HG02642 (cell line): ENCODE measurements at regions not wholly inside any gene's neighbourhood (a gene's known extent, or its start where the extent isn't known, plus 50 kb on each side); places are given as distances from the start of the nearest gene placed in this dataset.

Experiments
- ATAC-seq: cut with Tn5 transposase; IDR thresholded peaks from one replicate; pipeline ENCODE4 v1.9.1; 2021; ENCODE audit warnings: mild to moderate bottlenecking; ENCODE audit not compliant: unreplicated experiment, poor library complexity

DNA sequence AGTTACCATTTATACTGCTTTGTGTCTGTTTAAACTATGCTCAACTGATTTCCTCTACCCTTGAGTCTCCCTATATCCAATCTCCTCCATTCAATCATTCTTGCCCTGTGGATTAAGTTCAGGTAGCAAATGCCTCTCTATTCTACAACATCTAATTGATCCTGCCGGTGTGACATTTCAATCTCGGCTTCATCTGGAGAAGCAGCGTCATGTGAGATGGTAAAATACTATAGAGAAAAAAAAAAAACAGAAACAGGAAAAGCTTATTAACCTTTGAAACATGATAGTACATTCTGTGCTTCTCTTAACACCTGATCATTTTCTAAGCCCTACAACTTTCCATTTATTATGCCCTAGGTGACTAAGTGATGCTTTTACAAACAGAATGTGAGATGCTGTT is 89.4 kb downstream of the KCTD12 start:
- no peak for ATAC-seq

DNA sequence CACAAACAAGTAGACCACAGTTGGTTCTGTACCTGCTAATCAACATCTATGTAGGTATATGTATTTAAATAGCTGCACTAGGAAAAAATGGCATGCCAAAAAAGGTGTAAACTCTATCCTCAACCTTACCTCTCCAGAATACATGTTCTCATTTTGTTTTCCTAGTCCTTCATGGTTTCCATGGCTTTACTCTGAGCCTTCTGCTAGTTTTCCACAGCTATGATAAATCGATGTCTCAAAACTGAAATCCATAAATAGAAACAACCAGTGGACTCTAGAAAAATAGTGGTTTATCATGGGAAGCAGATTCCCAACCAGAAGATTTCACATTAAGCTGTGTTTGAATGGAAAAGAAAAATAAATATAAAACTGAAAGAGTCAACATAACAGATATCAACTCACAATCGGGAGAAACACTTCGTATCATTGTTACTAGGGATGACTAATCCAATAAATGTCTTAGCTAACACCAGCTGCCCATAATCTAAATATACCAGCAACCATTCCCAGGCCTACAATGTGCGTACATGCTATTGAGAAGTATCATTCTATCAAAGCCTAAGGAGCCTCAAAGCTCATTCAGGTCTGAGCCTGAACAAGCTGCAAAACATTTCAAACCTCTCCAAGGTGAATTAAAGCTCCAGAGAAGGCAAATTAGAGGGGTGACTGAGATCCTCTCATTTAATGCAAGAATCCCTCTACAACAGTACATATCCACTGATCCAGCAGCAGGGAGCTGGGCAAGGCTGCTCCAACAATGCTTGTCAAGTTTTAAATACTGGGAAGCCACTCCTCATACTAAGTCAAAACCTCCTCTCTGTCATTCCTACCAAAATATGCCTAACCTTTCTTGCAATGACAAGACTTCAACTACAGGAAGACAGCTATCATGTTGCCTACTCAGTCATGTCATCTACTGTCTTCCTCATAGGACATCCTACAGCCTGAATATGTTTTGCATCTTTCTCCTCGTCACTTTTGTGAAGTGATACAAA is 90.2 kb downstream of the KCTD12 start:
- no peak for ATAC-seq

DNA sequence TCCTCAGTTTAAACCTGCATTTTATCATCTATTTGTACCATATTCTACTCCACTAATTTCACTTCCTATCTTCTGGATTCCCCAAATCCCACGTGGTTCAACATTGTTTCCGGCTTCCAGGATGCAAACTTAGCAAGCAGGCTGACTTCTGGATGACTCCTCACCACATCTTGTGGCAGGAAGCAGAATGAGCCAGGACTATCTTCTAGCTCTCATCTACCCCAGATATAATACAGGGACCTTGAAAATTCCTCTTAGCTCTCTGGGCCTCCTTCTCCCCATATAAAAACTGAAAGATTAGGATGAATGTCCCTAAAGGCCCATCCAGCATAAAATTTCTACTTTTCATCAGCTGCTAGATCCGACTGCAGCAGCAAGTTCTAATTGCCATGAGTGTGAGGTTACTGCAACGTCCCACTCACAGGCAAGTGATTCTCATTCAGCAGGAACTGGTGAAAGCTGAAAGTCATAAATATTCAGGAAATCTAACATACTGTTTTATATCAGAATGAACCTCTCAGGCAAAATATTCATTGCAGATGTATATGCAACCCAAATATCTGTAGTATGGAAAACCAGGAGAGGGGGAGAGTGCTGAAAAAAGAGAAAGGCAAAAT is 93.4 kb downstream of the KCTD12 start:
- no peak for ATAC-seq

DNA sequence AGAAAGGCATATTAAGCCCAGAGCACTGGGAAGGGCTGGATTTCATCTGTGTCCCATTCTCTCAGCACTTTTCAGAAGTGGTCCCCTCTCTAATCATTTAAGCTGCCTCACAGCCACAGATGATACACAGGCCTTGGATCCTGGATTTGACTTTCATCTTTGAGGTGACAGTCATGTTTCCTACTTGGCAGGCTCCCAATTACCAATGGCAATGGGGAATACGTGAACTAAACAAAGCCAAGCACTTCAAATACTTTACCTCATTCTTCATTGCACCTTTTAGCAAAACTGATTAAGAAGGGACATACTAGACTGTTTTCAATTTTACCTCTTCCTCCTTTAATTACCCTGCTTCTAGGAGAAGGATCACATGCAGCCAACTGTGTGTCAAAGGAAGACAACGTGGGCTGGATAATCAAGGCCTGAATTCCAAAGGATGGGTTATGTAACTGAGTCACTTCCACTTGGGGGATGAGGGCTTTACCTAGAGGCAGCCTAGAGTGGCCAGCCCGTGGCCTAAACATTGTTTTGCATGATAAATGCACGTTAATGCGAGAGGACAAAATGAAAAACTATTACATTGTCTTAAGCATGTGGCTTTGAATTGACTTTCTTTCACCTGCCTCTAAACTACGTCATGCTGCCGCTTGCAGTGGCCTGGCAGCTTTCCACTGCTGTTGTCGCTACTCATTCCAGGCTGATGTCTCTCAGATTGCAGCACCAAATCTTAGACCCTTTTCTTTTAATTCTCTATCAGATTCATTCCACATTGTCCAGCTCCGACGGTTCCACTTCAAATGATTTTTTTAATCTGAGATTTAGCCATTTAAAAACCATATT is 95.0 kb downstream of the KCTD12 start:
- no peak for ATAC-seq

DNA sequence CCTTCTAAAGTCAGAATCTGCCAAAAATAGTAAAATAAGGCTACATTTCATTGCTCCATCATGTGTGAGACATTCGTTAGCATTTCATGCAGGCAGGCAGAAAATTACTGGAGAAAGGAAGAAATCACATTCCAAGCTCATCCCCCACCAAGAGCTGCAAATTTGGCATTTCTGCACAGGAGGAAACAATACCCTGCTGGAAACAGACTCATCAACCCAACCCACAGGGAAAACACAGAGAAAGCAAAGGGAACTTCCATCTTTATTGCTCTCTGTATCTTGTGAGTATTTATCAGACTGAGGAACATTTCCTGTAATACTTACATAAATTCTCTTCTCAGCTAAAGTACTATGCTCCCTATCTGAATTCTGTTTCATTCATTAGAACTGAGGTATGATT is 95.7 kb downstream of the KCTD12 start:
- ATAC-seq: no peak

DNA sequence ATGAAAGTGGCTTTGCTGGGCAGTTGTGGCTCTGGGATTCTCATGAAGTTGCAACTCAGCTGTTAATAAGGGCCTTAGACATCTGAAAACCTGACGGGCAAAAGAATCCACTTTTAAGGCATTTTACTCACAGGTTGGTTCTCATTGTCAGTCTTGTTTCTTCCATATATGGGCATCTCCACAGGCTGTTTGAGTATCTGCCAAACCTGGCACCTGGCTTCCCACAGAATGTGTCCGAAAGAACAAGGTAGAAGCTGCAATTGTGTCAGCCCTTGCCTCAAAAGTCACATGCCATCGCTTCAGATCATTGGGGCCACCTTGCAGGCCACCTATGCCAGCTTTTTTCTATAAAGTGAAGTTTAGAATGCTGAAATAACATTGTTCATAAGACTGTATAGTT is 102.4 kb downstream of the KCTD12 start:
- no peak for ATAC-seq

DNA sequence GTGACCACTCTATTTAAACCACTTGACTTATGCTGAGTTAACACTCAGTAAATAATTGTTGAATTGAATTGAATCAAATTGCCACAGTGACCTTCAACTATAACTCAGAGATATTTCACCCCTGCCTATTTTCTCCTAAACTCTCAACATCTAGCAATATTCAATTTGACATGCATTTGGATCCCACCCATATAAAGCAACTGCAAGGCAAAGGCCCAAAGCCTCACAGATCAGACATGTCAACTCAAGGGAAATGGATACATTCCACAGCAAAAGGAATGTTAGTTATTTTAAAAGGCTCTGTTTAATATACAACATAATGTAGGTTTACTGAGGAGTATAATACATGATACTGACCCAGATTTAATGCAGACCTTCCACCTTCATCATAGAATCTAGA is 107.4 kb downstream of the KCTD12 start:
- no peak for ATAC-seq

DNA sequence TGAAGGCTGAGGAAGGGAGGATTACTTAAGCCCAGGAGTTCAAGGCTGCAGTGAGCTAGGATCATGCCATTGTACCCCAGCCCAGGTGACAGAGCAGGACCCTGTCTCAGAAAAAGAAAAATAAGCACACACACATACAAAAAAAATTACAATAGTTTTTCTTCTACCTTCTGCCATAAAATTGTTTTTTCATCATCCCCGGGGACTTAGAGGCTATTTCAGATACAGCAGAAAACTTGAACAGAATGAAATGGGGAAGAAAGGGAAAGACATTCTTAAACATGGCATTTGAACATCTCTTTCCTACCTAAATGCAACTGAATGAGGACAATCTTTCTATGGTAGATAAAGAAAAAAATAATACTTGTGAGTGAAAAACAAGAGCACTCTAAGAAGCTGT is 109.1 kb downstream of the KCTD12 start:
- ATAC-seq: no peak

DNA sequence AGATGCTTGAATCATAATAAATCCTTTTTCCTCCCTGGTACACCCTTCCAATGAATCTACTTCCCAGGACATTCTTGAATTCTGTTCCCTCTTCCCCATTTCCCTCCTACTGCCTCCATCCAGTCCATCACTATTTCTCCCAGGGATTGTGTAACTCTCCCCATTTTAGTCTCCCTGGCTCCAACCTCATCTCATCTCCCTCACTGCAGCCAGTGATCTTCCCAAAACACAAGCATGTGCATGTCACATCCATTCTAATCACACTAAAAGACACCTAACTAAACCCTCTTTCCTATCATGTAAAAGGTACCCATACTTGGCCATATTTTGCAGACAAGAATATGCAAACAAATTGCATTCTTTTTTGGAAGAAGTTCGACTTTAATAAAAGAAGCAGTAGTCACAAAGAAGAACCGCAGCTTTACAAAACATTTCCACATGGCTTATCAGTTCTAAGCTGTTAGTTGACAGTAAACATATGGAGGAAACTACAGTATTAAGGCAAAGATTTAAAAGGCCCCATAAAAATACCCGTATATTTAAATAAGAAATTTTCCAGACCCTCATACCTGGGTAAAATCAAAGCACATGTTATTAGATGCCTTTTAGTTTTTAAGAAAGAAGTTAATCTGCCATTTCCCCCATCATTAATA is 111.0 kb downstream of the KCTD12 start:
- ATAC-seq: no peak

DNA sequence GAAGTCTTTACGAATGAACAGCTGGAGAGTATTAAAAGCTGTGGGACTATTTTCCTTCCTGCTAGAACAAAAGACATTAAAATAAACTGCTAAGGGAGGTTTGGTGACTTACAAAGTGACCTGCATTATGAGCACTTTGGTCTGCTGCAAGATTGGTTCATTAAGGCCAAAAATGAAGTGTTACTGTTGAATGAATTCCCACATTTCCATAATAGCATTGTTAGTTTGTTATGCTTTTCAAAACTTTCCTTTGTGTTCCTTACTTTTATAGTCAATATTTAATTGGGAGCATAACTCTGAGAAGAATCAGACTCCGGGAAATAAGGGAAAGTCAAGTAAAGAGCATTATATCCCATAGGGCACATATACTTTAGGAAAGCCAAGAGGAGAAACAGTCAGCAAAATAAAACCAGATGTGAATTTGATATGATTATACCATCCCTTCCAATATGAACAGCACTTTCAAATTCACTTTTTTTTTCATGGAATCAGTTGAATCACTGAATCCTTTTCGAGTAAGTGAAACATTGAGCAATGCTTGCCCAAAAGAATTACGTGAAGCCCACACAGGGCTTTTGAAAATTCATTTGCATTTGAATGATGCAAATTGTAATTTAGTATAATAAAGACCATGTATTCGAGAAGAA is 112.6 kb downstream of the KCTD12 start:
- no peak for ATAC-seq

DNA sequence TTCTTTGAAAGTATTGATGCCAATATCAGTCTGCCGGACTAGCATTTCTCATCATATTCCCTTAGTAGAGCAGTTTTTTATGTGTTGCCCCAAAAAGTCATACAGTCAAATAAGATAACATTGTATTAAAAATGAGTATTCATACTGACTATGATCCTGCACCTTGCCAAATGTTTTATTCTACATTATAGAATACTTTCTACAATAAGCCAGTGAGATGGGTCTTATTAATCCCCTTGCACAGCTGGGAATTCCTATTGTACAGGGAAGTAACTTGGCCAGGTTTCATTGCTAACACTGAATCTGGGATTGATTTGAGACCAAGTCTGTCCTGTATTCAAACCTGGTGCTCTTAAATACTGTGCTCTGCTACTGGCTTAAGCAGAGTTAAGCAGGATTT is 114.0 kb downstream of the KCTD12 start:
- ATAC-seq: no peak

DNA sequence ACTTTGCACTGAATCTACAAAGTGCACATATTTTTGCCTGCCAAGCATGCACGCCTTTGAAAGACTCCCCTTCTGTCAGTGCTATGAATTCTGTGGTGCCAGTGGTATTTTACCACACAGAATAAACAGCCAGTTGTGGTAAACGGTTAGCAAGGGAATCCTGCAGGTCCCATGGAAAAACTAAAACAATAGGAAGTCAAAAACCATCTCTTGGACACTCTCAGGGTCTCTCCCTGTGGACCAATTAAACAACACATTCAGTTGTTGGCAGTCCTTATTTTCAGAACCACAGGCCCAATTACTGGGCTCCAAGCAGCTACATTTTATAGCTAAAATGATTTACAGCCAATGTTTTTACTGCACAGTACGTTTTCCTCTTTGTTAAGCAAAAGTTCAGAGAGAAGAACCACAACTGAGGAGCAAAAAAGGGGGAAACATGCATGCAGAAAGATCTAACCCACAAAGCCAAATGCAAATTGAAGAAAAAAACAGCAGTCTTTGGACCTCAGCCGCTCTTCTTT is 116.9 kb downstream of the KCTD12 start:
- ATAC-seq: no peak

DNA sequence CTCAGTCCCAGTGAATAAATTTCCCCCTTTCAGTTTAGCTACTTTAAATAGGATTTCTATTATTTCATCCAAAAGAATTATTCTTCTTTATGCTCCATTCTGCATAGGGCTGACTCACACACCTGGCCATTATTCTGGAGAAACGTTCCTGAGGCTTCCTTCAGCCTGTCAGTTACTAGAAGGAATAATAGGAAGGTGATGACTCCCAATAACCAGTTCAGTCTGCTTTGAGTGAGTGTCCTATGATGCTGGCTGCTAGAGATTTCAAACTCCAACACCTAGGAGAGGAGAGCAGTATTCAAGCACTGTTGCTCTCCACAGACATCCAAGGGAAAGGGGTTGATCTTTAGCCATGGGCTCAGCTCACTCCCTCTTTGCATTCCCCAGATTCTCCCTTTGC is 117.8 kb downstream of the KCTD12 start:
- ATAC-seq: no peak

DNA sequence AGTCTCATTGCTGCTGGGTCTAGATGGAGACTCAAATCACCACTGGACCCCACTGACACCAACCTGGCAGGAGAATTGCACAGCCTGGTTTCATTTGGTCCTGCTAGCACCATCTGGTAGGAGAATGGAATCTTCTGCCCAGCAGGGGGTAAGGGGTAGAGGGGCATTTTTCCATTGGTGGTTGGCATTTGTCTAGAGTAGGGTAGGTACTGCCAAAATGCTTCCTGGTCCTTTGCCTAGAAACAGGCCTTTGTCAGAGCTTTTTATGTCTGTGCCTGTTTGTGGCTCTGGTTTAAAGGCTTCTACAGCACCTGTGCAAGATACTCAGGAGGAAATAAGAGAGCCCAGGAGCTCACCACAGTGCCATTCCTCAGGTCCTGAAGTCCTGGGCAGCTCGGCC is 121.3 kb downstream of the KCTD12 start:
- ATAC-seq: no peak

DNA sequence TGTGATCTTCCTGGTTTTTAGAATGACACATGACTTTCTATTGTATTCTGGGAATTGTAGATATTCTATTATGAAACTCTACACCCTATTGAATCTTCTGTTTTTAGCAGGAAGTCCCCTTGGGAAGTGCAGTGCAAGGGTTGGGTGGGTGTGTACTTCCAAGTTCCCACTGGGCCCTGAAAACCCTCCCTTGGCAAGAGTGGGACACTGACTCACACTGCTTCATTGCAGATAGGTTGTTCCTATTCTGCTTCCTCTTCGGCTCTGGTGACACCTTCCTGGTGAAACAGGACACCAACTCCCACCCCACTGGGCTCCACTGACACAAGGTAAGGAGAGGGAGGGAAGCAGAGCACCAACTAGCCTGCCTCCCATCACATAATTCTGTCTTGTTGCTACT is 121.8 kb downstream of the KCTD12 start:
- no peak for ATAC-seq

DNA sequence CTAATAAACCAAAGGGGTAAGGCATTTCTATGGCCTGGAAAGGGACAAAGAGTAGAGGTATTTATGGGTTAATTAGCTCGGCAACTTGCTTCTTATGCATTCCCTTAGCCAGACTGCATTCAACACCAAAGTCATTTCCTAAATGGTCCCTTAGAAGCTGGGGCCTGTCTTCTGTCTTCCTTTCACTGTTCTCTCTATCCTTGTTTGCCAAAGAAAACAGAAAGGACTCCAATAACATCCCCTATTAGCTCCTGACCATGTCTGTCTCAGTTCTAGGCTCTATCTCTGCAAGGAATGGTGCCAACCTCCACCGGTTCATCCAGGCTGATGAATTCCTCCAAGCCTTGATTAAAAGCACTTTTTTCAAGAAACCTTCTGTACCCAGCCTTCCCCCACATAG is 123.5 kb downstream of the KCTD12 start:
- ATAC-seq: no peak

DNA sequence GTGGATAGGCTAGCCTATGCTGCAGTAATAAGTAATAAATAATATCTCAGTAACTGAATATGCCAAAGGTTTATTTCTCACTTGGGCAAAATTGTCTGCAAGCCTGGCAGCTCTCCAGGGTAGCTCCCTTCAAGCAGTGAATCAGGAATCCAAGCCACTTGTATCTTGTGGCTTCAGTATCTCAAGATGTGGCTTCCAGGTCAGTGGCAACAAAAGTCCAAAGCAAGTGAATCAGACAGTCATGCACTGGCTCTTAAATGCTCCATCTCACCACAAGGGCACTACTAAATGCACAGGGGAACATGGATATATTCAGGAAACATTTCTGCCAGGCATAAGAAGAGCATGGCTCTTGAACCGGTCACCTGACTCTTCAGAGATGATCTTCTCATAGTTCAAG is 126.3 kb downstream of the KCTD12 start:
- ATAC-seq: no peak

DNA sequence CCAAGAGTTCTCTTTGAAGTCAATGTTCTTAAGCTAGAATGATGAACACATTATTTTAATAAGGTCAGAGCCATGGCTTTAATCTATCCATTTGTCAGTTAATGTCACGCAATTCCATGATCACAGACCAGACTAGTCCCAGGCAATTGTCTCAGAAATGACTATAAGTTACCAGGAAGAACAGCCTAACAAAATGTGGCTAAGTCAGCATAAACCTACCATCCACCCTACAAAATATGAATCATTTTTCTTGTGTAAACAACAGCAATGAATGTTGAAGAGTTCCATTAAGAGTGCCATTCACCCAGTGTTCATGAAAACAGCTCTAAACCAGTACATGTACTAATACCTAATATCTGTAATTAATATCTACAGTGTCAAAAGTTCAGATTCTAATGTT is 127.5 kb downstream of the KCTD12 start:
- ATAC-seq: no peak

DNA sequence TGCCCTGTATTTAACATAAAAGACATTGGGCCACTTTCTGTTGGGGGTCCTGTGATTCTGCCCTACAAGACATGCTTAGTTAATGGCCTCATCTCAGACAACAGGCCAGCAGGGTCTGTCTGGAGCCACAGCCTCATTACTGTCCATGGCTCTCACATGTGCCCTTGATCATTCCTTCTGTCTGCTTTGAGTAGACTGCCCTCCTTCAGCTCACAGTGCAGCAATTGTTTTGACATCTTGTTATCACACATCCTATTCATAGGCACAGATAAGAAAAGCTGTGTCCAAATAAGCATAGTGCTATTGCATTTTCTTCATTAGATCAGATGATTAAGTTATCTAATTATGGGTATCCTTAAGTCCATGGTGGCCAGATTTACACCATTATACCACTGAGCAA is 127.9 kb downstream of the KCTD12 start:
- ATAC-seq: no peak

DNA sequence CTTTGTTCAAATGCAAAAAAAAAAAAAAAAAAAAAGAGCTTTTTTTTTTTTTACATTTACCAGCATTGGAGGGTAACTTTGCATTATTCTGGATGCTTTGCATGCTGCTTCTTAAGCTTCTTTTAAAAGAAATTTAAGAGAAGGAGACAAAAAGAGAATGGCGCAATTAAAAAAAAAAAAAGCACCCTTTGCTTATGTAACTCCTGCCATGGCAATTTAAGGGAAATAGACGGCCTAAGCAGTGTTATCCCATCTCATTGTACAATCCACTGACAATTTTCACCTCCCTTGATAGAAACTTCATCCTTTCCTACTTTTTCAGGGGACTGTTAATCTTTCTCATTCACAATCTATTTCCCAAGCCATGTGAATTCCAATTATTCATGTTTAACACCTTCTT is 129.8 kb downstream of the KCTD12 start:
- ATAC-seq: no peak
